ENCODE measurements at regions not wholly inside any gene's neighbourhood (a gene's known extent, or its start where the extent isn't known, plus 50 kb on each side); places are given as distances from the start of the nearest gene placed in this dataset.

DNA sequence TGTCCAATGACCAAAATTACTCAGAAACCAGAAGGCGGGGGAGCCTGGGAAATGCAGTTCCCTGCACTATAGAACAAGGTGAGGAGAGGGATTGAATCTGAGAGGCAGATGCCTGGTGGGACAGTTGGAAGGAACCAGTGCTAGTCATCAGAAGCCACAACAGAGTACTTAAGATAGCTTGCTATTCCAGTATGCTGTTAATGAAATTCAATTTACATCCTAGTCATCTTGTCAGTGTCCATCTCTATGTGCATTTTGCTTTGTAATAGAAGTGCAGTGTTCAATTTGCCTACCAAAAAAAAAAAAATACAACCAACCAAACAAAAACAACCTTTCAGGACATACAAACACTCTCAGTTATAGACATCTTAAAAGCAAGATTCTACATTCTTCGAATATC, 679.1 kb upstream of the CPEB2 start:
- Histone ChIP-seq H3K27ac (no peak overlapping the region), H3K4me3 (no peak overlapping the region), H3K9me3 (no peaks in the 10 kb centered on the region), H3K4me1 (no peaks in the 10 kb centered on the region), H3K27me3 (no peaks in the 10 kb centered on the region), H3K36me3 (no peaks in the 10 kb centered on the region)
- WGBS, 2 donors = 91 to 94% methylated on average over 2 of the region's 2 CpGs
- no peak for ATAC-seq (ENCODE audit: low FRiP score in 2 of 2)
- DNase-seq = no peak
- TF ChIP-seq EP300 (IDR thresholded peaks at IDR 0.05) = no peak
- TF ChIP-seq, protein P1, sequence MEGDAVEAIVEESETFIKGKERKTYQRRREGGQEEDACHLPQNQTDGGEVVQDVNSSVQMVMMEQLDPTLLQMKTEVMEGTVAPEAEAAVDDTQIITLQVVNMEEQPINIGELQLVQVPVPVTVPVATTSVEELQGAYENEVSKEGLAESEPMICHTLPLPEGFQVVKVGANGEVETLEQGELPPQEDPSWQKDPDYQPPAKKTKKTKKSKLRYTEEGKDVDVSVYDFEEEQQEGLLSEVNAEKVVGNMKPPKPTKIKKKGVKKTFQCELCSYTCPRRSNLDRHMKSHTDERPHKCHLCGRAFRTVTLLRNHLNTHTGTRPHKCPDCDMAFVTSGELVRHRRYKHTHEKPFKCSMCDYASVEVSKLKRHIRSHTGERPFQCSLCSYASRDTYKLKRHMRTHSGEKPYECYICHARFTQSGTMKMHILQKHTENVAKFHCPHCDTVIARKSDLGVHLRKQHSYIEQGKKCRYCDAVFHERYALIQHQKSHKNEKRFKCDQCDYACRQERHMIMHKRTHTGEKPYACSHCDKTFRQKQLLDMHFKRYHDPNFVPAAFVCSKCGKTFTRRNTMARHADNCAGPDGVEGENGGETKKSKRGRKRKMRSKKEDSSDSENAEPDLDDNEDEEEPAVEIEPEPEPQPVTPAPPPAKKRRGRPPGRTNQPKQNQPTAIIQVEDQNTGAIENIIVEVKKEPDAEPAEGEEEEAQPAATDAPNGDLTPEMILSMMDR (IDR thresholded peaks at IDR 0.05) = no peak
- TF ChIP-seq POLR2A (IDR thresholded peaks at IDR 0.05) = no peak
- TF ChIP-seq POLR2AphosphoS5 (IDR thresholded peaks at IDR 0.05) = no peak

DNA sequence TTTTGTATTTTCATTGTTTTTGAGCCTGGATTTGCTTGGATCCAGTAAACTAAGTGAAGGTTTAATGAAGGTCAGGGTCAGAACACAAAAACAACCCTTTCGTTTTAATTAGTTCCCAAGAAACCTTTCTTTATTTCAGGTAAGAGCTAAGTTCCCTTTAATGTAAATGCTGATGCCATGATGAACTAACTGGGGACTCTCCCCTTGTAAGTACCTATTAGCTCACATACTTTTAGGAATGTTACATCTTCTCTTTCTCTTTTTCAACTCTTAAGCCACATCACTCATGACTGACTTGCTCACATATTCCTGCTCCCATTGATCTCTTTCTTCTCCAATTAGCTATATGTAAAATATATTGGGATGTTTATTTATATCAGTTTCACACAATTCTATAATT, 673.1 kb upstream of the CPEB2 start:
- Histone ChIP-seq H3K27ac (no peak overlapping the region), H3K4me3 (no peak overlapping the region), H3K4me1 (no peaks in the 10 kb centered on the region), H3K27me3 (no peaks in the 10 kb centered on the region), H3K36me3 (no peaks in the 10 kb centered on the region), H3K9me3 (no peaks in the 10 kb centered on the region)
- whole genome bisulfite sequencing, 2 donors = 77 to 82% methylated on average over 1 of the region's 1 CpG
- no peak for ATAC-seq (ENCODE audit: low FRiP score in 2 of 2)
- DNase-seq = no peak
- TF ChIP-seq POLR2A (IDR thresholded peaks at IDR 0.05) (no peak), POLR2AphosphoS5 (IDR thresholded peaks at IDR 0.05) (no peak), EP300 (IDR thresholded peaks at IDR 0.05) (no peak)
- TF ChIP-seq, protein P1 (IDR thresholded peaks at IDR 0.05) = no peak

DNA sequence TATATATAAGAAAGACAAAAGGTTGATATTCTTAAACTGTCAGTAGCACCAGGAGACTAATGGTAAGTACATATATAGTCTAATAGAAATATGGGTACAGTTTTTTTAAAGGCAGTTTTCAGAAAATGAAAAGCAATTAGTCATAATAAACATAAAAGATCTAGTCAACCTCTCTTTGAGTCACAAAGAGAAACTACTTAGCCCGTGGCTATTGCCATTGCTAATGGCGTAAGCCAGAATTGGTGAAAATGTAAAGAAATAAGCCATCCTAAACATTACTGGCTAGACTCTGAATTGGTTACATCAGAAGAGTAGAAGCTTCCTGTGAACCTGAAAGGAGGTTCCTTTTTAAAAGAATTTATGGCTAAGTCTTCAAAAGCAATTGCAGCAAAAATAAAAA, 668.7 kb upstream of the CPEB2 start:
- Histone ChIP-seq H3K4me1 (no peaks in the 10 kb centered on the region), H3K4me3 (no peak overlapping the region), H3K9me3 (no peaks in the 10 kb centered on the region), H3K27ac (no peak overlapping the region), H3K36me3 (no peaks in the 10 kb centered on the region), H3K27me3 (no peaks in the 10 kb centered on the region)
- 81 to 88% methylated on average over 2 of the region's 2 CpGs for WGBS, 2 donors
- ATAC-seq (ENCODE audit: low FRiP score in 2 of 2) (no peak), DNase-seq (no peak)
- no peak for TF ChIP-seq EP300 (IDR thresholded peaks at IDR 0.05)

DNA sequence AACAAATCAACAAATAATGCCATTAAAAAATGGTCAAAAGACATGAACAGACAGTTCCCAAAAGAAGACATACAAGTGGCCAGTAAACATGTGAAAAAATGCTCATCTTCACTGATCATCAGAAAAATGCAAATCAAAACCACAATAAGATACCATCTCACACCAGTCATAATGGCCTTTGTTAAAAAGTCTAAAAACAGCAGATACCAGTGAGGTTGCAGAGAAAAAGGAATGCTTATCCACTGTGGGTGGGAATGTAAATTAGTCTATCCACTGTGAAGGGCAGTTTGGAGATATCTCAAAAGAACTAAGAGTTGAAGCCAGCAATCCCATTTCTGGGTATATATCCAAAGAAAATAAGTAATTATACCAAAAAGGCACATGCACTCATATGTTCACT, 668.1 kb upstream of the CPEB2 start:
- TF ChIP-seq POLR2AphosphoS5 (IDR thresholded peaks at IDR 0.05) = no peak
- no peak for TF ChIP-seq POLR2A (IDR thresholded peaks at IDR 0.05)
- TF ChIP-seq, protein P1 (IDR thresholded peaks at IDR 0.05) = no peak
- no peak for TF ChIP-seq EP300 (IDR thresholded peaks at IDR 0.05)
- no peak overlapping the region for H3K4me3 ChIP-seq
- H3K36me3 ChIP-seq = no peaks in the 10 kb centered on the region
- ATAC-seq (ENCODE audit: low FRiP score in 2 of 2) (no peak), DNase-seq (no peak)
- H3K27ac ChIP-seq = no peak overlapping the region
- H3K4me1 ChIP-seq = no peaks in the 10 kb centered on the region
- H3K27me3 ChIP-seq = no peaks in the 10 kb centered on the region
- no peaks in the 10 kb centered on the region for H3K9me3 ChIP-seq

DNA sequence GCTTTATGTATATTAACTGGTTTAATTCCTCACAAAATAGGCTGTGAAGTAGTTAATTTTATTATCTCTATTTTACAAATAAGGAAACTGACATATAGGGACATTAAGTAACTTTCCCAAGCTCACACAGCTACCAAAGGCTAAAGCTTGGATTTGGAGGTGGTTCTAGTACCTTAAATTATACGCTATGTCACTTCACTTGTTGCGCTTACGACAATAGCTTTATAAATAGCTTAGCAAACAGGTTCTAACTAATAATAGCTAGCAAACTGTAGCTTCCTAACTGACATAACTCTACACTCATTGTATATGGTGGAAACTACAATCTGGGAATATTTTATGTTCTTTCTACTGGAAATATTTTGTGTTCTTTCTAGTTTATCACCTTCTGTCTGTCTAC, 666.4 kb upstream of the CPEB2 start:
- ATAC-seq (ENCODE audit: low FRiP score in 2 of 2) = no peak
- Histone ChIP-seq H3K9me3 (no peaks in the 10 kb centered on the region), H3K36me3 (no peaks in the 10 kb centered on the region), H3K27me3 (no peaks in the 10 kb centered on the region), H3K4me1 (no peaks in the 10 kb centered on the region), H3K27ac (no peak overlapping the region), H3K4me3 (no peak overlapping the region)
- 89 to 90% methylated on average over 3 of the region's 3 CpGs for WGBS, 2 donors
- DNase-seq = no peak
- TF ChIP-seq EP300 (IDR thresholded peaks at IDR 0.05) = no peak
- no peak for TF ChIP-seq POLR2AphosphoS5 (IDR thresholded peaks at IDR 0.05)

DNA sequence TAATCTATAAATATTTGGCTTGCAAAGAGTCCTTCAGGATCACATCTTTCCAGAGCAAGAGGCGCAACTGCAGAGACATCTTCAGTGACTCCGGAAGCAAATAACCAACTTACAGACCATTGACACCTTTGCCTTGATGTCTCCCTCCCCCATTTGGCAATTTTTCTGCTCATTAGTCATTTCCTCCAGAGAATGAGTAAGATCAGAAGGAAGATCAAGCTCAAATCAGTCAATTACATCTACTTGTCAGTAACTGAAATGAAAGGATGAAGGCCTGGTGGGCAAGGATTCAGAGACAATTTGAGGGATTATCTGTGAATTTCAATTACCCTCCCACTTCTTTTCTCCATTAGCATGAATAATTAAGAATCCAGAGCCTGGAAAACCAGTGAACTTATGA, 665.6 kb upstream of the CPEB2 start:
- TF ChIP-seq, protein P1 (IDR thresholded peaks at IDR 0.05) = no peak
- TF ChIP-seq POLR2A (IDR thresholded peaks at IDR 0.05) (no peak), POLR2AphosphoS5 (IDR thresholded peaks at IDR 0.05) (no peak), EP300 (IDR thresholded peaks at IDR 0.05) (no peak)
- ATAC-seq (ENCODE audit: low FRiP score in 2 of 2) = no peak

More for the DNA sequence above, 665.6 kb upstream of the CPEB2 start:
- Histone ChIP-seq H3K4me3 (no peak overlapping the region), H3K27ac (no peak overlapping the region), H3K27me3 (no peaks in the 10 kb centered on the region), H3K4me1 (no peaks in the 10 kb centered on the region), H3K9me3 (no peaks in the 10 kb centered on the region), H3K36me3 (no peaks in the 10 kb centered on the region)
- no peak for DNase-seq
- 42 to 63% methylated on average over 2 of the region's 2 CpGs for WGBS, 2 donors
